22Rv1 (cell line): ENCODE measurements at regions not wholly inside any gene's neighbourhood (a gene's known extent, or its start where the extent isn't known, plus 50 kb on each side); places are given as distances from the start of the nearest gene placed in this dataset.

Experiments
- CTCF ChIP-seq: fragments of 450-650 bp; IDR thresholded peaks from 2 replicates; pipeline ENCODE4 v1.5.1; 2017; ENCODE audit warnings: mild to moderate bottlenecking
- ZFX ChIP-seq: fragments of 450-650 bp; IDR thresholded peaks from 2 replicates; pipeline ENCODE4 v1.6.1; 2017; ENCODE audit warnings: antibody characterized with exemption, borderline replicate concordance

- TF ChIP-seq CTCF: no peak
- TF ChIP-seq ZFX: no peak
Observed at GRCh38 chr3:20564966-20565365, 379.0 kb upstream of the SGO1 start.
